ENCODE measurements at regions not wholly inside any gene's neighbourhood (a gene's known extent, or its start where the extent isn't known, plus 50 kb on each side); places are given as distances from the start of the nearest gene placed in this dataset.

GRCh38 chr1:82044536-82044935 is 243.8 kb downstream of the ADGRL2 start:
- TF ChIP-seq POLR2A (IDR thresholded peaks at IDR 0.05): no peak
- TF ChIP-seq, protein P1, sequence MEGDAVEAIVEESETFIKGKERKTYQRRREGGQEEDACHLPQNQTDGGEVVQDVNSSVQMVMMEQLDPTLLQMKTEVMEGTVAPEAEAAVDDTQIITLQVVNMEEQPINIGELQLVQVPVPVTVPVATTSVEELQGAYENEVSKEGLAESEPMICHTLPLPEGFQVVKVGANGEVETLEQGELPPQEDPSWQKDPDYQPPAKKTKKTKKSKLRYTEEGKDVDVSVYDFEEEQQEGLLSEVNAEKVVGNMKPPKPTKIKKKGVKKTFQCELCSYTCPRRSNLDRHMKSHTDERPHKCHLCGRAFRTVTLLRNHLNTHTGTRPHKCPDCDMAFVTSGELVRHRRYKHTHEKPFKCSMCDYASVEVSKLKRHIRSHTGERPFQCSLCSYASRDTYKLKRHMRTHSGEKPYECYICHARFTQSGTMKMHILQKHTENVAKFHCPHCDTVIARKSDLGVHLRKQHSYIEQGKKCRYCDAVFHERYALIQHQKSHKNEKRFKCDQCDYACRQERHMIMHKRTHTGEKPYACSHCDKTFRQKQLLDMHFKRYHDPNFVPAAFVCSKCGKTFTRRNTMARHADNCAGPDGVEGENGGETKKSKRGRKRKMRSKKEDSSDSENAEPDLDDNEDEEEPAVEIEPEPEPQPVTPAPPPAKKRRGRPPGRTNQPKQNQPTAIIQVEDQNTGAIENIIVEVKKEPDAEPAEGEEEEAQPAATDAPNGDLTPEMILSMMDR (IDR thresholded peaks at IDR 0.05): no peak

Measured in Peyer's patch (tissue), 4 donors.